HG03139 (cell line): ENCODE measurements at regions not wholly inside any gene's neighbourhood (a gene's known extent, or its start where the extent isn't known, plus 50 kb on each side); places are given as distances from the start of the nearest gene placed in this dataset.
"Not testable (repeated sequence)": the region's sequence is repeated elsewhere in the genome, so short reads cannot be mapped to it uniquely, and the experiment has no call there.

Experiments
- ATAC-seq: cut with Tn5 transposase; IDR thresholded peaks from one replicate; pipeline ENCODE4 v1.9.1; 2021; ENCODE audit not compliant: unreplicated experiment

- ATAC-seq: no peak
These were observed 217.7 kb downstream of the MEX3B start for GRCh38 chr15:81828135-81828534.

GRCh38 chr15:81825136-81825535 lies 220.7 kb downstream of the MEX3B start:
- no peak for ATAC-seq

- not testable (repeated sequence) for ATAC-seq
These were observed 223.2 kb downstream of the MEX3B start for GRCh38 chr15:81822587-81822986.

GRCh38 chr15:81819924-81820635 lies 225.7 kb downstream of the MEX3B start:
- no peak for ATAC-seq

GRCh38 chr15:81814882-81815455 lies 230.8 kb downstream of the MEX3B start:
- no peak for ATAC-seq

GRCh38 chr15:81813215-81813614 lies 232.6 kb downstream of the MEX3B start:
- no peak for ATAC-seq

- ATAC-seq: no peak
These were observed 233.4 kb downstream of the MEX3B start for GRCh38 chr15:81812456-81812855.

- ATAC-seq: no peak
These were observed 234.1 kb downstream of the MEX3B start for GRCh38 chr15:81811736-81812135.

- no peak for ATAC-seq
These were observed 236.3 kb downstream of the MEX3B start for GRCh38 chr15:81809543-81809942.

GRCh38 chr15:81807806-81808205 lies 238.0 kb downstream of the MEX3B start:
- ATAC-seq: no peak

GRCh38 chr15:81807186-81807585 lies 238.6 kb downstream of the MEX3B start:
- ATAC-seq: no peak

GRCh38 chr15:81795899-81796298 lies 249.9 kb downstream of the MEX3B start:
- ATAC-seq: no peak

GRCh38 chr15:81792646-81793045 lies 253.2 kb downstream of the MEX3B start:
- no peak for ATAC-seq

GRCh38 chr15:81791322-81791721 lies 254.5 kb downstream of the MEX3B start:
- not testable (repeated sequence) for ATAC-seq

GRCh38 chr15:81789403-81789802 lies 256.4 kb downstream of the MEX3B start:
- ATAC-seq: no peak

- no peak for ATAC-seq
These were observed 259.0 kb downstream of the MEX3B start for GRCh38 chr15:81786776-81787175.

GRCh38 chr15:81785679-81786078 lies 260.1 kb downstream of the MEX3B start:
- ATAC-seq: no peak

GRCh38 chr15:81785181-81785580 lies 260.6 kb downstream of the MEX3B start:
- ATAC-seq: no peak

- ATAC-seq: no peak
These were observed 261.1 kb downstream of the MEX3B start for GRCh38 chr15:81784751-81785150.

GRCh38 chr15:81783586-81783985 lies 262.2 kb downstream of the MEX3B start:
- no peak for ATAC-seq

- ATAC-seq: no peak
These were observed 262.7 kb downstream of the MEX3B start for GRCh38 chr15:81783076-81783475.

GRCh38 chr15:81781395-81781794 lies 264.4 kb downstream of the MEX3B start:
- ATAC-seq: no peak

GRCh38 chr15:81780966-81781365 lies 264.9 kb downstream of the MEX3B start:
- no peak for ATAC-seq
